SK-N-SH (cell line): ENCODE measurements at regions not wholly inside any gene's neighbourhood (a gene's known extent, or its start where the extent isn't known, plus 50 kb on each side); places are given as distances from the start of the nearest gene placed in this dataset.

Source experiments
- CTCF ChIA-PET: fragments of 300-600, 350-600 bp; formaldehyde crosslinking; extraction: SDS; loops from one replicate; lab custom pipeline; 2021; lab: Yijun Ruan, JAX
- POLR2A ChIA-PET: fragments of 350-600 bp; sonication (Branson Sonifier 250); formaldehyde crosslinking; extraction: SDS; loops from one replicate; lab custom pipeline; 2020; ENCODE audit warnings: antibody characterized with exemption, inconsistent platforms; lab: Yijun Ruan, JAX
- DNase-seq: peaks from one replicate; pipeline ENCODE4 v3.0.0; 2012
- H2AFZ ChIP-seq: fragments of 200-600 bp; sonication (generic); 2 replicates; pipeline ENCODE4 v1.8.1; 2016; ENCODE audit warnings: antibody characterized with exemption, mild to moderate bottlenecking, low read depth
- H3F3A ChIP-seq: fragments of 200-600 bp; sonication (generic); replicated peaks from 2 replicates; pipeline ENCODE3; 2016; ENCODE audit warnings: antibody characterized with exemption, mild to moderate bottlenecking; ENCODE audit not compliant: insufficient read depth
- H3K27ac ChIP-seq, 2 experiments: fragments of 200-500 bp in 1 of 2; fragments of 200-600 bp in 1 of 2; sonication (Bioruptor generic) in 1 of 2; sonication (generic), shearing (Covaris generic) in 1 of 2; 2 replicates each; pipeline versions ENCODE4 v1.5.1 to v1.6.1; 2014 to 2016; ENCODE audit warnings: low read depth in 2 of 2, inconsistent platforms in 1 of 2, low read length in 1 of 2, mild to moderate bottlenecking in 1 of 2, mixed read lengths in 1 of 2
- H3K27me3 ChIP-seq: fragments of 200-600 bp; sonication (generic), shearing (Covaris generic); 2 replicates; pipeline ENCODE4 v1.6.1; 2016; ENCODE audit warnings: mixed run types; ENCODE audit not compliant: insufficient read depth
- H3K36me3 ChIP-seq, 2 experiments: fragments of 200-500 bp in 1 of 2; fragments of 200-600 bp in 1 of 2; sonication (Bioruptor generic) in 1 of 2; sonication (generic) in 1 of 2; replicated peaks in 1 of 2; 2 replicates each; pipeline versions ENCODE3 to v1.5.1; 2014 to 2016; ENCODE audit warnings: low read length in 1 of 2, mild to moderate bottlenecking in 1 of 2; ENCODE audit not compliant: insufficient read depth in 2 of 2, control insufficient read depth in 1 of 2
- H3K4me1 ChIP-seq, 2 experiments: fragments of 200-500 bp in 1 of 2; fragments of 200-600 bp in 1 of 2; sonication (Bioruptor generic) in 1 of 2; sonication (generic), shearing (Covaris generic) in 1 of 2; 2 replicates each; pipeline versions ENCODE4 v1.5.1 to v1.6.1; 2014 to 2016; ENCODE audit warnings: low read depth in 1 of 2, low read length in 1 of 2, mixed run types in 1 of 2; ENCODE audit not compliant: insufficient read depth in 2 of 2, control insufficient read depth in 1 of 2
- H3K4me2 ChIP-seq: fragments of 200-600 bp; sonication (generic), shearing (Covaris generic); 2 replicates; pipeline ENCODE4 v1.6.1; 2017; ENCODE audit warnings: mixed run types
- H3K4me3 ChIP-seq, 2 experiments: fragments of 200-500 bp in 1 of 2; fragments of 200-600 bp in 1 of 2; sonication (Bioruptor generic) in 1 of 2; sonication (generic), shearing (Covaris generic) in 1 of 2; 2 replicates each; pipeline versions ENCODE4 v1.5.1 to v1.8.1; 2014 to 2016; ENCODE audit warnings: low read depth in 2 of 2, inconsistent platforms in 1 of 2, low read length in 1 of 2, mild to moderate bottlenecking in 1 of 2, mixed read lengths in 1 of 2, moderate library complexity in 1 of 2
- H3K79me2 ChIP-seq: fragments of 200-600 bp; sonication (generic); 2 replicates; pipeline ENCODE4 v1.8.1; 2017; ENCODE audit warnings: mild to moderate bottlenecking; ENCODE audit not compliant: insufficient read depth
- H3K9ac ChIP-seq: fragments of 200-600 bp; sonication (generic); 2 replicates; pipeline ENCODE4 v1.6.1; 2017; ENCODE audit warnings: mixed run types
- H3K9me2 ChIP-seq: fragments of 200-600 bp; sonication (generic); 2 replicates; pipeline ENCODE4 v1.6.1; 2017; ENCODE audit warnings: mixed run types
- H3K9me3 ChIP-seq: fragments of 200-600 bp; sonication (generic); 2 replicates; pipeline ENCODE4 v1.6.1; 2017; ENCODE audit warnings: mixed run types, mild to moderate bottlenecking, moderate library complexity
- H4K20me1 ChIP-seq: fragments of 200-600 bp; sonication (generic); 2 replicates; pipeline ENCODE4 v1.6.1; 2017; ENCODE audit warnings: mild to moderate bottlenecking, mixed run types; ENCODE audit not compliant: insufficient read depth
- CTCF ChIP-seq: fragments of 200-600 bp; sonication (generic); IDR thresholded peaks from 2 replicates; pipeline ENCODE4 v1.6.1; 2017; ENCODE audit warnings: antibody characterized with exemption, mild to moderate bottlenecking, moderate library complexity
- FOXJ3 ChIP-seq: sonication (generic); formaldehyde crosslinking; IDR thresholded peaks from 2 replicates; pipeline ENCODE4 v1.5.1; 2020; ENCODE audit warnings: mild to moderate bottlenecking, missing genetic modification reagents
- FOXM1 ChIP-seq: IDR thresholded peaks from 2 replicates; pipeline ENCODE4 v1.4.0; 2012; ENCODE audit warnings: low read depth, mild to moderate bottlenecking
- MAX ChIP-seq: IDR thresholded peaks from 2 replicates; pipeline ENCODE4 v1.4.0; 2012; ENCODE audit warnings: low read depth
- MEF2A ChIP-seq: IDR thresholded peaks from 2 replicates; pipeline ENCODE4 v1.4.0; 2012; ENCODE audit warnings: low read depth, borderline replicate concordance
- NFIC ChIP-seq: IDR thresholded peaks from 2 replicates; pipeline ENCODE4 v1.4.0; 2012; ENCODE audit warnings: borderline replicate concordance
- NRF1 ChIP-seq: IDR thresholded peaks from 2 replicates; pipeline ENCODE4 v1.6.1; 2012; ENCODE audit warnings: low read depth, mild to moderate bottlenecking, low read length
- RCOR1 ChIP-seq: fragments of 150-350 bp; IDR thresholded peaks from 2 replicates; pipeline ENCODE4 v1.6.1; 2017; ENCODE audit warnings: antibody characterized with exemption, low read length
- RFX5 ChIP-seq: IDR thresholded peaks from 2 replicates; pipeline ENCODE4 v1.6.1; 2012; ENCODE audit warnings: mild to moderate bottlenecking, improper control_type of control experiment, low read length
- RXRA ChIP-seq: IDR thresholded peaks from 2 replicates; pipeline ENCODE4 v1.4.0; 2012; ENCODE audit warnings: low read depth, mild to moderate bottlenecking, borderline replicate concordance
- TAF1 ChIP-seq: IDR thresholded peaks from 2 replicates; pipeline ENCODE4 v1.6.1; 2012; ENCODE audit warnings: low read depth, mild to moderate bottlenecking, low read length, moderate library complexity, borderline replicate concordance
- TEAD4 ChIP-seq: IDR thresholded peaks from 2 replicates; pipeline ENCODE4 v1.4.0; 2012; ENCODE audit warnings: mild to moderate bottlenecking, borderline replicate concordance; ENCODE audit not compliant: insufficient read depth
- USF1 ChIP-seq: IDR thresholded peaks from 2 replicates; pipeline ENCODE4 v1.4.0; 2012; ENCODE audit warnings: low read depth, borderline replicate concordance
- WGBS: methylation state at CpG from one replicate; pipeline ENCODE4 v1.1.6; 2017; ENCODE audit warnings: low lambda C conversion rate; 5-methylcytosine and 5-hydroxymethylcytosine counted together
- TF ChIP-seq, protein P1 (sequence below): fragments of 150-350 bp; IDR thresholded peaks from 2 replicates; pipeline ENCODE4 v1.6.1; 2017; ENCODE audit warnings: antibody characterized with exemption, low read length, low read depth, borderline replicate concordance
- TF ChIP-seq, protein P2 (sequence below): IDR thresholded peaks from 2 replicates; pipeline ENCODE4; 2012

DNA sequence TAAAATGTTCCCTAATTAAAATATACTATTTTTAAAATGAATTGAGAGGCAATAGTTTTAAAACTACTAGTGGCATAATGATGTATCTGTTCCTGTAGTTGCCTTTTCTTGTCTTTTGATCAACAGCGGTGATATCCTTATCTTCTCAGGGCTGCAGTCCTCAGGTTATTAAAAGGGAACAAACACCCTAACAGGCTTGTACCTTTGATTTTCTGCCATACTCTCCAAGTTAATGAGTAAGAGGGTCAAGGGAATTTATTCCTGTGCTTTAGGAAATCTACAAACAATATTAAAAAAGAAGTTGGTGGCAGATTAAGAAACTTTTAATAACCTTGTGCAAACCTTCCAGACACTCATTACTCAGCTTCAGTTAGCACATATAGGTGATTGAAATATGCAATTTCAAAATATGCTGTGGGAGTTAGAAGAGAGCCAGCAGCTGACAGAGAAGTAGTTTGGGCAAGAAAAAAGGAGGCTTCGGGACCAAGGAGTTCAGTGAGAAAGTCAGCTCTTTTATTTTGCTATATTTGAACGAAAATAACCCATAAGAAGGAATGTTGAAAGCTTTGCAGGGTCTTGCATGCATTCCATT lies 81.0 kb upstream of the TLE4 start:
- Histone ChIP-seq H3K79me2 (no peaks in the 10 kb centered on the region), H3K9me3 (no peaks in the 10 kb centered on the region), H3K9me2 (no peaks in the 10 kb centered on the region), H3K4me1 (no peaks in the 10 kb centered on the region), H3K36me3 (no peaks in the 10 kb centered on the region), H2AFZ (no peak overlapping the region), H3K4me3 (no peak overlapping the region), H4K20me1 (no peaks in the 10 kb centered on the region), H3F3A (no peaks in the 10 kb centered on the region), H3K4me2 (no peak overlapping the region), H3K27ac (no peak overlapping the region), H3K9ac (no peak overlapping the region), H3K27me3 (no peaks in the 10 kb centered on the region)
- ChIA-PET POLR2A (no interaction called here), CTCF (interaction anchor here (0.6 to 1.0 kb wide), 2 partner anchors 20 to 24 kb away, joined by 3 read pairs; no protein-coding TSS in a partner anchor)
- 56% methylated on average over 3 of the region's 3 CpGs for WGBS
- no peak for DNase-seq
- TF ChIP-seq, protein P1, sequence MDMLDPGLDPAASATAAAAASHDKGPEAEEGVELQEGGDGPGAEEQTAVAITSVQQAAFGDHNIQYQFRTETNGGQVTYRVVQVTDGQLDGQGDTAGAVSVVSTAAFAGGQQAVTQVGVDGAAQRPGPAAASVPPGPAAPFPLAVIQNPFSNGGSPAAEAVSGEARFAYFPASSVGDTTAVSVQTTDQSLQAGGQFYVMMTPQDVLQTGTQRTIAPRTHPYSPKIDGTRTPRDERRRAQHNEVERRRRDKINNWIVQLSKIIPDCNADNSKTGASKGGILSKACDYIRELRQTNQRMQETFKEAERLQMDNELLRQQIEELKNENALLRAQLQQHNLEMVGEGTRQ = no peak
- TF ChIP-seq, protein P2, sequence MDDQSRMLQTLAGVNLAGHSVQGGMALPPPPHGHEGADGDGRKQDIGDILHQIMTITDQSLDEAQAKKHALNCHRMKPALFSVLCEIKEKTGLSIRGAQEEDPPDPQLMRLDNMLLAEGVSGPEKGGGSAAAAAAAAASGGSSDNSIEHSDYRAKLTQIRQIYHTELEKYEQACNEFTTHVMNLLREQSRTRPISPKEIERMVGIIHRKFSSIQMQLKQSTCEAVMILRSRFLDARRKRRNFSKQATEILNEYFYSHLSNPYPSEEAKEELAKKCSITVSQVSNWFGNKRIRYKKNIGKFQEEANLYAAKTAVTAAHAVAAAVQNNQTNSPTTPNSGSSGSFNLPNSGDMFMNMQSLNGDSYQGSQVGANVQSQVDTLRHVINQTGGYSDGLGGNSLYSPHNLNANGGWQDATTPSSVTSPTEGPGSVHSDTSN = no peak
- no peak for TF ChIP-seq RFX5

DNA sequence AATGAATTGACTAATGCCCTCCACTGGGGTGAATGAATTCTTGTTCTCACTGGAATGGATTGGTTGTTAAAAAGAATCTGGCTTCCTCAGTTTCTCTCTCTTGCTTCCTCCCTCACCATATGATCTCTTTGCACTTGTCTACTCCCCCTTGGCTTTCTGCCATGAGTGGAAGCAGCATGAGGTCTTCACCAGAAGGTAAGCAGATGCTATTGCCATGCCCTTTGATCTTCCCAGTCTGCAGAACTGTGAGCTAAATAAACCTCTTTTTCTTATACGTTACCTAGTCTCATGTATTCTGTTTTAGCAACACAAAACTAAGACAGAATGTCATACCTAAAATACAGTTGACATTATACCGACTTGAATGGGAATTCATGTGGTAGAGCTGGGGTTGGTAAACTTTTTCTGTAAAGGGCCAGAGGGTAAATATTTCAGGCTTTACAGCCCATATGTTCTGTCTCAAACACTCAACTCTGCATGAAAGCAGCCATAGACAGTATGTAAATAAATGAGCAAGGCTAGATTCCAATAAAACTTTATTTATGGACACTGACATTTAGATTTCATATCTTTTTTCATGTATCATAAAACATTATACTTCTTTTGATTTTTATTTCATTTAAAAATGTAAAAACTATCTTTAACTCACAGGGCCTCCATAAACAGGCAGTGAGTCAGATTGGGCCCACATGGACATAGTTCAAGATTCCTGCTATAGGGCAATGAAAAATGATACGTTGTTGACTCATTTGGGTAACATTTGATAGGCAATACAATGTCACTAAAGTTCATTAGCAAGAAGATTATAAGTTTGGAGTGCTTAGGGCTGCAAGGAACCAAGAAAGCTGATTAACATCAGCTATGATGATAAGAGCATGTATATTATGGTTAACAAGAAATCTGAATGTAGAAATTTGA lies 79.4 kb upstream of the TLE4 start:
- no peak overlapping the region for H3K4me3 ChIP-seq
- H3K27ac ChIP-seq = no peak overlapping the region
- ChIA-PET POLR2A (no interaction called here), CTCF (no interaction called here)
- H3K4me2 ChIP-seq = no peak overlapping the region
- no peaks in the 10 kb centered on the region for H3K27me3 ChIP-seq
- no peak overlapping the region for H2AFZ ChIP-seq
- no peaks in the 10 kb centered on the region for H3K4me1 ChIP-seq
- H3K9ac ChIP-seq = no peak overlapping the region
- no peaks in the 10 kb centered on the region for H3K79me2 ChIP-seq
- TF ChIP-seq, protein P2 = no peak
- TF ChIP-seq RXRA (no peak), CTCF (no peak), NFIC (no peak), MEF2A (no peak), TAF1 (no peak), NRF1 (no peak), TEAD4 (no peak), USF1 (no peak), FOXJ3 (CRISPR knock-in tag) (no peak), FOXM1 (no peak), RCOR1 (no peak), RFX5 (no peak), MAX (no peak)
- TF ChIP-seq, protein P1 = no peak
- 55% methylated on average over 3 of the region's 3 CpGs for WGBS
- no peaks in the 10 kb centered on the region for H3K9me3 ChIP-seq
- no peaks in the 10 kb centered on the region for H3K9me2 ChIP-seq
- no peaks in the 10 kb centered on the region for H3K36me3 ChIP-seq
- no peak for DNase-seq
- H3F3A ChIP-seq = no peaks in the 10 kb centered on the region
- H4K20me1 ChIP-seq = no peaks in the 10 kb centered on the region
